ENCODE measurements at regions not wholly inside any gene's neighbourhood (a gene's known extent, or its start where the extent isn't known, plus 50 kb on each side); places are given as distances from the start of the nearest gene placed in this dataset.

DNA sequence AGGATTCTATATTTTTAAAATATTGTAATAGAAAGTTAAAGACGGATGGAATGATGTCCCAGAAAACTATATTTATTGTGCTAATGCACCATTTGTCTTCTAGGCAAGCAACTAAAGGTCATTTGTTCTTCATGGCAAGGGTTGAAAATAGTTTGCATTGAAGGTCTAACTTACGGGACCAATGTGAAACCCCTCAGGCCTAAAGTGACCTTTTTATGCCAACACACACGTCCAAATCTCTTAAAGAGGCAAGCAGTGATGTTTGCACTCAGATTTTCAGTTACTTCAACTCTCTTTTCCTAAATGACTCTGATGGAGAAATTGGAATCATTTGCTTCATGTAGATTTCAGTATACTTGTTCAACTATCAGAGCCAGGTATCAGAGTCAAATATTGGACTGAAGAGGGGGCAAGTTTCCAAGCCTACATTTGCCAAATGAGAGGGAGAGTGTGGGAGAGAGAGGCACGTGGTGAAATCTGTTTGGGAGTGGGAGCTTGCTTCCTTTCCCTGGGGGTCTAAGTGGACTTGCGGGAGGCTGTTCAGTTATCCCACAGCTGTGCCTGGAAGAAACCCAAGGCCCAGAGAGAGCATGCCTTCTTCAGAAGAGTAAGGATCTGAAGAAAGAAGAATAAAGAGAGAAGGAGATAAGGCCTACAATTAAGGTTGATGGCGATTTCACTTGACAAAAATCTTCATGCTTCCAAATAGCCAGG lies 459.8 kb downstream of the BCAT1 start:
- TF ChIP-seq, protein P1, sequence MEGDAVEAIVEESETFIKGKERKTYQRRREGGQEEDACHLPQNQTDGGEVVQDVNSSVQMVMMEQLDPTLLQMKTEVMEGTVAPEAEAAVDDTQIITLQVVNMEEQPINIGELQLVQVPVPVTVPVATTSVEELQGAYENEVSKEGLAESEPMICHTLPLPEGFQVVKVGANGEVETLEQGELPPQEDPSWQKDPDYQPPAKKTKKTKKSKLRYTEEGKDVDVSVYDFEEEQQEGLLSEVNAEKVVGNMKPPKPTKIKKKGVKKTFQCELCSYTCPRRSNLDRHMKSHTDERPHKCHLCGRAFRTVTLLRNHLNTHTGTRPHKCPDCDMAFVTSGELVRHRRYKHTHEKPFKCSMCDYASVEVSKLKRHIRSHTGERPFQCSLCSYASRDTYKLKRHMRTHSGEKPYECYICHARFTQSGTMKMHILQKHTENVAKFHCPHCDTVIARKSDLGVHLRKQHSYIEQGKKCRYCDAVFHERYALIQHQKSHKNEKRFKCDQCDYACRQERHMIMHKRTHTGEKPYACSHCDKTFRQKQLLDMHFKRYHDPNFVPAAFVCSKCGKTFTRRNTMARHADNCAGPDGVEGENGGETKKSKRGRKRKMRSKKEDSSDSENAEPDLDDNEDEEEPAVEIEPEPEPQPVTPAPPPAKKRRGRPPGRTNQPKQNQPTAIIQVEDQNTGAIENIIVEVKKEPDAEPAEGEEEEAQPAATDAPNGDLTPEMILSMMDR (IDR thresholded peaks at IDR 0.05; ENCODE audit: low read depth, low read length): no peak
- TF ChIP-seq POLR2A (IDR thresholded peaks at IDR 0.05; ENCODE audit: extremely low read depth, insufficient read length) (no peak), MYC (IDR thresholded peaks at IDR 0.05; ENCODE audit: low read depth, low read length) (no peak)
- TF ChIP-seq, protein P2, sequence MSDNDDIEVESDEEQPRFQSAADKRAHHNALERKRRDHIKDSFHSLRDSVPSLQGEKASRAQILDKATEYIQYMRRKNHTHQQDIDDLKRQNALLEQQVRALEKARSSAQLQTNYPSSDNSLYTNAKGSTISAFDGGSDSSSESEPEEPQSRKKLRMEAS (IDR thresholded peaks at IDR 0.05; ENCODE audit: low read depth, low read length): no peak

All from NB4 (cell line).